Activated CD8-positive, alpha-beta memory T cell treated with anti-CD3 and anti-CD28 coated beads, Interleukin-2, amount 10 ng/mL, durations not matched to agents 7 days and 5 days (primary cell): ENCODE measurements at regions not wholly inside any gene's neighbourhood (a gene's known extent, or its start where the extent isn't known, plus 50 kb on each side); places are given as distances from the start of the nearest gene placed in this dataset.

Experiments
- ATAC-seq: fragments of 150-1000 bp; cut with Tn5 transposase; one replicate; pipeline ENCODE4 v1.10.0; 2021; ENCODE audit warnings: moderate library complexity
- CTCF ChIA-PET: fragments of 350-600 bp; sonication (Branson Sonifier 250); formaldehyde crosslinking; loops from one replicate; lab custom pipeline; 2021; ENCODE audit warnings: antibody characterized with exemption; lab: Charles Lee
- DNase-seq: peaks from one replicate; pipeline ENCODE4 v3.0.0-alpha.2; 2020
- H3K27ac Mint-ChIP-seq: one replicate; pipeline ENCODE4 v1.8.0; 2021; ENCODE audit warnings: mild to moderate bottlenecking, mixed read lengths
- H3K27me3 Mint-ChIP-seq: one replicate; pipeline ENCODE4 v1.8.0; 2021; ENCODE audit warnings: mixed read lengths
- H3K36me3 Mint-ChIP-seq: one replicate; pipeline ENCODE4 v1.8.0; 2021; ENCODE audit warnings: mild to moderate bottlenecking, mixed read lengths
- H3K4me1 Mint-ChIP-seq: one replicate; pipeline ENCODE4 v1.8.0; 2021; ENCODE audit warnings: mixed read lengths
- H3K4me3 Mint-ChIP-seq: one replicate; pipeline ENCODE4 v1.8.0; 2021; ENCODE audit warnings: mild to moderate bottlenecking, moderate library complexity, mixed read lengths
- H3K9me3 Mint-ChIP-seq: one replicate; pipeline ENCODE4 v1.8.0; 2022; ENCODE audit warnings: low read depth, mixed read lengths

- no peak overlapping the region for H3K27ac Mint-ChIP-seq
- no peaks in the 10 kb centered on the region for H3K4me1 Mint-ChIP-seq
- H3K27me3 Mint-ChIP-seq = no peaks in the 10 kb centered on the region
- DNase-seq (no peak), ATAC-seq (no peak)
- peaks cover 2% of the 10 kb centered on the region for H3K9me3 Mint-ChIP-seq
- CTCF ChIA-PET = no interaction called here
- H3K36me3 Mint-ChIP-seq = no peaks in the 10 kb centered on the region
- H3K4me3 Mint-ChIP-seq = no peak overlapping the region
Observed at GRCh38 chr16:86971251-86971650, 345.9 kb downstream of the C16orf95 start.

GRCh38 chr16:86974120-86974519 is 343.1 kb downstream of the C16orf95 start:
- H3K27ac Mint-ChIP-seq = no peak overlapping the region
- DNase-seq (no peak), ATAC-seq (no peak)
- H3K4me3 Mint-ChIP-seq = no peak overlapping the region
- H3K9me3 Mint-ChIP-seq = peaks cover 2% of the 10 kb centered on the region
- CTCF ChIA-PET = no interaction called here
- no peaks in the 10 kb centered on the region for H3K36me3 Mint-ChIP-seq
- H3K4me1 Mint-ChIP-seq = no peaks in the 10 kb centered on the region
- H3K27me3 Mint-ChIP-seq = no peaks in the 10 kb centered on the region

- no peak overlapping the region for H3K4me3 Mint-ChIP-seq
- DNase-seq (no peak), ATAC-seq (no peak)
- no peak overlapping the region for H3K27ac Mint-ChIP-seq
- peaks cover 2% of the 10 kb centered on the region for H3K9me3 Mint-ChIP-seq
- H3K4me1 Mint-ChIP-seq = no peaks in the 10 kb centered on the region
- CTCF ChIA-PET = interaction anchor here (0.8 kb wide), 1 partner anchor 87 kb away, joined by 3 read pairs; no protein-coding TSS in a partner anchor
- no peaks in the 10 kb centered on the region for H3K36me3 Mint-ChIP-seq
- H3K27me3 Mint-ChIP-seq = no peaks in the 10 kb centered on the region
Observed at GRCh38 chr16:86975445-86975844, 341.7 kb downstream of the C16orf95 start.

GRCh38 chr16:86977076-86977676 is 340.0 kb downstream of the C16orf95 start:
- H3K36me3 Mint-ChIP-seq = no peaks in the 10 kb centered on the region
- H3K4me3 Mint-ChIP-seq = no peak overlapping the region
- no peaks in the 10 kb centered on the region for H3K27me3 Mint-ChIP-seq
- no peak for ATAC-seq
- CTCF ChIA-PET = no interaction called here
- H3K27ac Mint-ChIP-seq = no peak overlapping the region
- no peaks in the 10 kb centered on the region for H3K4me1 Mint-ChIP-seq
- DNase-seq = no peak
- peaks cover 2% of the 10 kb centered on the region for H3K9me3 Mint-ChIP-seq

- H3K36me3 Mint-ChIP-seq = no peaks in the 10 kb centered on the region
- H3K27me3 Mint-ChIP-seq = no peaks in the 10 kb centered on the region
- no peak overlapping the region for H3K27ac Mint-ChIP-seq
- CTCF ChIA-PET = no interaction called here
- H3K4me1 Mint-ChIP-seq = no peaks in the 10 kb centered on the region
- no peak overlapping the region for H3K4me3 Mint-ChIP-seq
- DNase-seq (no peak), ATAC-seq (no peak)
- peaks cover 2% of the 10 kb centered on the region for H3K9me3 Mint-ChIP-seq
Observed at GRCh38 chr16:86978445-86979030, 338.7 kb downstream of the C16orf95 start.

GRCh38 chr16:86979061-86979460 is 338.1 kb downstream of the C16orf95 start:
- DNase-seq = no peak
- H3K27ac Mint-ChIP-seq = no peak overlapping the region
- no peak for ATAC-seq
- H3K9me3 Mint-ChIP-seq = peaks cover 2% of the 10 kb centered on the region
- H3K36me3 Mint-ChIP-seq = no peaks in the 10 kb centered on the region
- CTCF ChIA-PET = no interaction called here
- no peaks in the 10 kb centered on the region for H3K4me1 Mint-ChIP-seq
- no peaks in the 10 kb centered on the region for H3K27me3 Mint-ChIP-seq
- H3K4me3 Mint-ChIP-seq = no peak overlapping the region

- no peaks in the 10 kb centered on the region for H3K36me3 Mint-ChIP-seq
- DNase-seq (no peak), ATAC-seq (no peak)
- H3K9me3 Mint-ChIP-seq = peaks cover 1% of the 10 kb centered on the region
- no peak overlapping the region for H3K27ac Mint-ChIP-seq
- H3K4me3 Mint-ChIP-seq = no peak overlapping the region
- H3K27me3 Mint-ChIP-seq = no peaks in the 10 kb centered on the region
- CTCF ChIA-PET = no interaction called here
- H3K4me1 Mint-ChIP-seq = no peaks in the 10 kb centered on the region
Observed at GRCh38 chr16:86979984-86980553, 337.1 kb downstream of the C16orf95 start.

GRCh38 chr16:86980644-86981043 is 336.5 kb downstream of the C16orf95 start:
- CTCF ChIA-PET = no interaction called here
- Mint-ChIP-seq H3K9me3 (no peaks in the 10 kb centered on the region), H3K4me3 (no peak overlapping the region), H3K27ac (no peak overlapping the region), H3K4me1 (no peaks in the 10 kb centered on the region), H3K36me3 (no peaks in the 10 kb centered on the region), H3K27me3 (no peaks in the 10 kb centered on the region)
- DNase-seq = no peak
- no peak for ATAC-seq

- Mint-ChIP-seq H3K4me3 (no peak overlapping the region), H3K9me3 (no peaks in the 10 kb centered on the region), H3K36me3 (no peaks in the 10 kb centered on the region), H3K27ac (no peak overlapping the region), H3K27me3 (no peaks in the 10 kb centered on the region), H3K4me1 (no peaks in the 10 kb centered on the region)
- CTCF ChIA-PET = no interaction called here
- ATAC-seq (no peak), DNase-seq (no peak)
Observed at GRCh38 chr16:86982347-86982596, 334.9 kb downstream of the C16orf95 start.

- Mint-ChIP-seq H3K4me3 (no peak overlapping the region), H3K27ac (no peak overlapping the region), H3K4me1 (no peaks in the 10 kb centered on the region), H3K9me3 (no peaks in the 10 kb centered on the region), H3K27me3 (no peaks in the 10 kb centered on the region), H3K36me3 (no peaks in the 10 kb centered on the region)
- DNase-seq (no peak), ATAC-seq (no peak)
- CTCF ChIA-PET = no interaction called here
Observed at GRCh38 chr16:86982912-86983311, 334.3 kb downstream of the C16orf95 start.

- ATAC-seq = no peak
Observed at GRCh38 chr16:86983621-86984020, 333.6 kb downstream of the C16orf95 start.

GRCh38 chr16:86984343-86984742 is 332.8 kb downstream of the C16orf95 start:
- CTCF ChIA-PET = no interaction called here
- no peaks in the 10 kb centered on the region for H3K4me1 Mint-ChIP-seq
- H3K9me3 Mint-ChIP-seq = no peaks in the 10 kb centered on the region
- H3K27me3 Mint-ChIP-seq = no peaks in the 10 kb centered on the region
- H3K27ac Mint-ChIP-seq = no peak overlapping the region
- ATAC-seq (no peak), DNase-seq (no peak)
- H3K4me3 Mint-ChIP-seq = no peak overlapping the region
- no peaks in the 10 kb centered on the region for H3K36me3 Mint-ChIP-seq

More at GRCh38 chr16:86983621-86984020, 333.6 kb downstream of the C16orf95 start:
- Mint-ChIP-seq H3K9me3 (no peaks in the 10 kb centered on the region), H3K4me1 (no peaks in the 10 kb centered on the region), H3K27ac (no peak overlapping the region), H3K36me3 (no peaks in the 10 kb centered on the region), H3K27me3 (no peaks in the 10 kb centered on the region), H3K4me3 (no peak overlapping the region)
- no peak for DNase-seq
- CTCF ChIA-PET = no interaction called here

- no peaks in the 10 kb centered on the region for H3K36me3 Mint-ChIP-seq
- no peak overlapping the region for H3K4me3 Mint-ChIP-seq
- peaks cover under 1% of the 10 kb centered on the region for H3K4me1 Mint-ChIP-seq
- no peak for ATAC-seq
- H3K27me3 Mint-ChIP-seq = no peaks in the 10 kb centered on the region
- no peaks in the 10 kb centered on the region for H3K9me3 Mint-ChIP-seq
- no peak for DNase-seq
- H3K27ac Mint-ChIP-seq = no peak overlapping the region
- CTCF ChIA-PET = no interaction called here
Observed at GRCh38 chr16:86984991-86985647, 332.1 kb downstream of the C16orf95 start.

GRCh38 chr16:86985648-86986015 is 331.6 kb downstream of the C16orf95 start:
- Mint-ChIP-seq H3K36me3 (no peaks in the 10 kb centered on the region), H3K27me3 (peaks cover 2% of the 10 kb centered on the region), H3K4me1 (peaks cover 2% of the 10 kb centered on the region), H3K27ac (no peak overlapping the region), H3K9me3 (no peaks in the 10 kb centered on the region), H3K4me3 (no peak overlapping the region)
- no peak for DNase-seq
- CTCF ChIA-PET = no interaction called here
- no peak for ATAC-seq
